ENCODE measurements at regions not wholly inside any gene's neighbourhood (a gene's known extent, or its start where the extent isn't known, plus 50 kb on each side); places are given as distances from the start of the nearest gene placed in this dataset.

- TF ChIP-seq CTCF (conservative IDR thresholded peaks at IDR 0.05; ENCODE audit: low read length) (no peak), EZH2phosphoT487 (IDR thresholded peaks at IDR 0.05; ENCODE audit: borderline replicate concordance) (no peak)
Observed at GRCh38 chr3:178003756-178004155, 532.5 kb upstream of the KCNMB2 start.

Measured in Loucy (cell line).